ENCODE measurements at regions not wholly inside any gene's neighbourhood (a gene's known extent, or its start where the extent isn't known, plus 50 kb on each side); places are given as distances from the start of the nearest gene placed in this dataset.
"Not testable (repeated sequence)": the region's sequence is repeated elsewhere in the genome, so short reads cannot be mapped to it uniquely, and the experiment has no call there.

- Histone ChIP-seq H3K27me3 (no peaks in the 10 kb centered on the region), H3K9me3 (no peaks in the 10 kb centered on the region), H3K36me3 (no peaks in the 10 kb centered on the region), H3K27ac (no peak overlapping the region), H3K4me3 (no peak overlapping the region), H3K4me1 (no peaks in the 10 kb centered on the region)
- DNase-seq (no peak), ATAC-seq (no peak)
- TF ChIP-seq POLR2A (IDR thresholded peaks at IDR 0.05) (no peak), CTCF (IDR thresholded peaks at IDR 0.05) (no peak)
- intact Hi-C loops (cut with DNase I): no loop called here
- WGBS (ENCODE audit: insufficient coverage, low coverage, low lambda C conversion rate, missing lambda C conversion rate): 76% methylated on average over 2 of the region's 2 CpGs
Observed at GRCh38 chr10:53491774-53492173, 719.2 kb upstream of the MBL2 start.

GRCh38 chr10:53490553-53490952, 718.0 kb upstream of the MBL2 start:
- no peak overlapping the region for H3K27ac ChIP-seq
- H3K4me1 ChIP-seq: no peaks in the 10 kb centered on the region
- ATAC-seq: no peak
- H3K27me3 ChIP-seq: no peaks in the 10 kb centered on the region
- TF ChIP-seq POLR2A (IDR thresholded peaks at IDR 0.05) (no peak), CTCF (IDR thresholded peaks at IDR 0.05) (no peak)
- no peak overlapping the region for H3K4me3 ChIP-seq
- intact Hi-C loops (cut with DNase I): no loop called here
- WGBS (ENCODE audit: insufficient coverage, low coverage, low lambda C conversion rate, missing lambda C conversion rate): 100% methylated on average over 1 of the region's 1 CpG
- H3K36me3 ChIP-seq: no peaks in the 10 kb centered on the region
- DNase-seq: no peak
- no peaks in the 10 kb centered on the region for H3K9me3 ChIP-seq

GRCh38 chr10:53489335-53490182, 717.0 kb upstream of the MBL2 start:
- Histone ChIP-seq H3K27ac (no peak overlapping the region), H3K36me3 (no peaks in the 10 kb centered on the region), H3K27me3 (no peaks in the 10 kb centered on the region), H3K4me3 (no peak overlapping the region), H3K4me1 (no peaks in the 10 kb centered on the region), H3K9me3 (no peaks in the 10 kb centered on the region)
- ATAC-seq (no peak), DNase-seq (no peak)
- TF ChIP-seq CTCF (IDR thresholded peaks at IDR 0.05) (no peak), POLR2A (IDR thresholded peaks at IDR 0.05) (no peak)
- intact Hi-C loops (cut with DNase I): no loop called here
- WGBS (ENCODE audit: insufficient coverage, low coverage, low lambda C conversion rate, missing lambda C conversion rate): 35% methylated on average over 5 of the region's 5 CpGs

GRCh38 chr10:53487019-53487983, 714.7 kb upstream of the MBL2 start:
- WGBS (ENCODE audit: insufficient coverage, low coverage, low lambda C conversion rate, missing lambda C conversion rate): 84% methylated on average over 14 of the region's 17 CpGs

GRCh38 chr10:53485422-53485821, 712.8 kb upstream of the MBL2 start:
- intact Hi-C loops (cut with DNase I); H3K27ac ChIP-seq; H3K4me3 ChIP-seq; H3K36me3 ChIP-seq; ATAC-seq; DNase-seq; H3K27me3 ChIP-seq; H3K9me3 ChIP-seq; H3K4me1 ChIP-seq: not testable (repeated sequence)
- WGBS (ENCODE audit: insufficient coverage, low coverage, low lambda C conversion rate, missing lambda C conversion rate): 57% methylated on average over 3 of the region's 4 CpGs

More at GRCh38 chr10:53487019-53487983, 714.7 kb upstream of the MBL2 start:
- ATAC-seq: no peak
- no peaks in the 10 kb centered on the region for H3K4me1 ChIP-seq
- intact Hi-C loops (cut with DNase I): no loop called here
- H3K27me3 ChIP-seq: no peaks in the 10 kb centered on the region
- no peaks in the 10 kb centered on the region for H3K36me3 ChIP-seq
- TF ChIP-seq POLR2A (IDR thresholded peaks at IDR 0.05): no peak
- no peak for TF ChIP-seq CTCF (IDR thresholded peaks at IDR 0.05)
- DNase-seq: peak in 1 of 3 donors; percentile 39
- no peak overlapping the region for H3K27ac ChIP-seq
- no peak overlapping the region for H3K4me3 ChIP-seq
- no peaks in the 10 kb centered on the region for H3K9me3 ChIP-seq
